ENCODE measurements at regions not wholly inside any gene's neighbourhood (a gene's known extent, or its start where the extent isn't known, plus 50 kb on each side); places are given as distances from the start of the nearest gene placed in this dataset.

DNA sequence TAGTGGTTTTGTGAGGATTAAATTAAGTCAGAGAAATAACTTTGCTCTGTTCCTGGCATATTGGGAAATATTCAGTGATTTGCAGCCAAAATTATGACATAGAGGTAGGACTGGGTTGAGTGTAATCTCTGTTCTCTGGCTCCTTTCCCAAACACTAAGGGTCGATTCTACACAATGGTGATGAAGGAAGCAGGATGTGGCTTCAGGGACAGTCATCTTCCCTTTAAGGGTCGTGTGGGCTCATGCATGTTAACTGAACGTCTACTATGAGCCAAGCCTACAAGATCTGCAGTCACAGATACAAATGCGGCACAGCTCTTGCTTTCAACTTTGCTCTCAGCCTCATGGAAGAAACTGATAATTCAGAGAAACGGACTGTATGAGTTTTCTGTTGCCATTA, 381.6 kb downstream of the VRK1 start:
- 65 to 68% methylated on average over 5 of the region's 5 CpGs for WGBS, 2 donors
- H3K27ac ChIP-seq, result no peak overlapping the region
- TF ChIP-seq, protein P1, sequence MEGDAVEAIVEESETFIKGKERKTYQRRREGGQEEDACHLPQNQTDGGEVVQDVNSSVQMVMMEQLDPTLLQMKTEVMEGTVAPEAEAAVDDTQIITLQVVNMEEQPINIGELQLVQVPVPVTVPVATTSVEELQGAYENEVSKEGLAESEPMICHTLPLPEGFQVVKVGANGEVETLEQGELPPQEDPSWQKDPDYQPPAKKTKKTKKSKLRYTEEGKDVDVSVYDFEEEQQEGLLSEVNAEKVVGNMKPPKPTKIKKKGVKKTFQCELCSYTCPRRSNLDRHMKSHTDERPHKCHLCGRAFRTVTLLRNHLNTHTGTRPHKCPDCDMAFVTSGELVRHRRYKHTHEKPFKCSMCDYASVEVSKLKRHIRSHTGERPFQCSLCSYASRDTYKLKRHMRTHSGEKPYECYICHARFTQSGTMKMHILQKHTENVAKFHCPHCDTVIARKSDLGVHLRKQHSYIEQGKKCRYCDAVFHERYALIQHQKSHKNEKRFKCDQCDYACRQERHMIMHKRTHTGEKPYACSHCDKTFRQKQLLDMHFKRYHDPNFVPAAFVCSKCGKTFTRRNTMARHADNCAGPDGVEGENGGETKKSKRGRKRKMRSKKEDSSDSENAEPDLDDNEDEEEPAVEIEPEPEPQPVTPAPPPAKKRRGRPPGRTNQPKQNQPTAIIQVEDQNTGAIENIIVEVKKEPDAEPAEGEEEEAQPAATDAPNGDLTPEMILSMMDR (IDR thresholded peaks at IDR 0.05), result no peak
- no peak for TF ChIP-seq POLR2A (IDR thresholded peaks at IDR 0.05)
- no peak for TF ChIP-seq EP300 (IDR thresholded peaks at IDR 0.05)
- H3K4me3 ChIP-seq, result no peak overlapping the region
- DNase-seq (ENCODE audit: low spot score in 2 of 2), result no peak
- no peaks in the 10 kb centered on the region for H3K36me3 ChIP-seq
- no peaks in the 10 kb centered on the region for H3K27me3 ChIP-seq
- H3K9me3 ChIP-seq, result no peaks in the 10 kb centered on the region
- H3K4me1 ChIP-seq, result no peaks in the 10 kb centered on the region

DNA sequence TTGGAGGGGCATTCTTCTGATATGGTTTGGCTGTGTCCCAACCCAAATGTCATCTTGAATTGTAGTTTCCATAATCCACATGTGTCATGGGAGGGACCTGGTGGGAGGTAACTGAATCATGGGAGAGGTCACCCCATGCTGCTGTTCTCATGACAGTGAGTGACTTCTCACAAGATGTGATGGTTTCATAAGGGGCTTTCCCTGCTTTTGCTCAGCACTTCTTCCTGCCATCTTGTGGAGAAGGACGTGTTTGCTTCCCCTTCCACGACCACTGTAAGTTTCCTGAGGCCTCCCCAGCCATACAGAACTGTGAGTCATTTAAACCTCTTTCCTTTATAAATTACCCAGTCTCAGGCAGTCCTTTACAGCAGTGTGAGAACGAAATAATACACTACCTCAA, 382.4 kb downstream of the VRK1 start:
- Histone ChIP-seq H3K27me3 (no peaks in the 10 kb centered on the region), H3K9me3 (no peaks in the 10 kb centered on the region), H3K4me3 (no peak overlapping the region), H3K36me3 (no peaks in the 10 kb centered on the region), H3K4me1 (no peaks in the 10 kb centered on the region), H3K27ac (no peak overlapping the region)
- TF ChIP-seq EP300 (IDR thresholded peaks at IDR 0.05) (no peak), POLR2A (IDR thresholded peaks at IDR 0.05) (no peak)
- TF ChIP-seq, protein P1 (IDR thresholded peaks at IDR 0.05), result no peak
- no peak for DNase-seq (ENCODE audit: low spot score in 2 of 2)
- 52 to 57% methylated on average over 3 of the region's 3 CpGs for WGBS, 2 donors

DNA sequence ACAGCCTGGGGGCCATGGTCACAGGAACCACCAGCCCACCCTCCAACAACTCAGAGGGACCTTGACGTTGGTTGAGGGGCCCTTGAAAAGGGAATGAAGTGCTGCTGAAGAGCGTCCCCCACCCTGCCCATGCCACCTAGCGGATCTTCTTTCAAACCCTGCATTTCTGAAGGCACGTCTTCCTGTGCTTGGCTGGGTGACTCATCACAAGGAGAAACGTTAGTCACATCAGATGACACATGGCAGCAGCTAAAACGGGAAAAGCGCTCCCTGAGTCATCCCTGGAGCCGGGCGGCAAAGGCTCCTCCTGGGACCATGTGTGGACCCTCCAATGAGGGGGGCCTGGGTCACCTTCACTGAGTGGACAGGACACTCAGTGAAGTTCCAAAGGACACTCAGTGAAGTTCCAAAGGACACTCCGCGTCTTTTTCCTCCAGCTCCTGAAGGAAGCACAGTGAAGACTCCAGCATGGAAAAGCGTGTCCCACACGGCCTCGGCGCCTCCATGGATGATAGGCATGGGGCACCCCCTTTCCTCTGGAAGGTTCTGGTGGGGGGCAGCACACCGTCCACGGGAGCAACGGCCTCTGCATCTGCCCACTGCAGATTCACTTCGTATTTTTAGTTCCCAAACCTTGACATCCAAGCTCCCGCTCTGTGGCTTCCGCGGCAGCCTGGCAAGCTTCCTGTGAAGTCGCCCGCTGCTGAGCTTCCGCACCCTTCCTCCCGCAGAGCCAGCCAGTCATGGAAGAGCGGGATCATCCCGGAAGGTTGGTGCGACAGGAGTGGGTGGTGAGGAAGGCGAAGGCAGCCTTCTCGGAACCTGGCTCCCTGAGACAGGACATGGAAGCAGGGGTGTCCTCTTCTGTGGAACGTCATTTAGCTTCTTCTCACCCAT, 383.4 kb downstream of the VRK1 start:
- TF ChIP-seq EP300 (IDR thresholded peaks at IDR 0.05) (no peak), POLR2A (IDR thresholded peaks at IDR 0.05) (no peak)
- TF ChIP-seq, protein P1 (IDR thresholded peaks at IDR 0.05), result no peak
- no peak for DNase-seq (ENCODE audit: low spot score in 2 of 2)
- no peaks in the 10 kb centered on the region for H3K36me3 ChIP-seq
- H3K4me3 ChIP-seq, result no peak overlapping the region
- 85 to 92% methylated on average over 32 of the region's 32 CpGs for WGBS, 2 donors
- H3K27ac ChIP-seq, result no peak overlapping the region
- no peaks in the 10 kb centered on the region for H3K9me3 ChIP-seq
- no peaks in the 10 kb centered on the region for H3K4me1 ChIP-seq
- H3K27me3 ChIP-seq, result no peaks in the 10 kb centered on the region

DNA sequence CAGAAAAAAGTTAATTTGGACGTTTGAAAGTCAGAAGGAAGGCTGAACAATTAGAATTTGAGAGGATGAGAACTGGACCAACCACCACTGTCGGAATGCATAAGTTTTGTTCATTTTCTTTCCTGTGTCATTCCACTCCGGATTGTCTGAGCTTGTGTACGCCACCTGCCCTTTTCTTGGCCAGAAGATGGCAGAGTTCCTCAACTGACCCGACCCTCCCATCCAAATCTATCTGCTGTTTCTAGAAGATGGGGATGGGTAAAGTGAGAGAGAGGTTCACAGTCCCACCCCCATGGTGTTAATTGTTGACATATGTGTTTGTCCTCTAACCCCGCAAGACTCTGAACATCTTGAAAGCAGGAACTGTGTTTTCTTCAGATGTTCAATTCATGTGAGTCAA, 388.0 kb downstream of the VRK1 start:
- peaks cover 0 to 5% (median 0%) of the 10 kb centered on the region in 4 donors for H3K9me3 ChIP-seq
- WGBS, 2 donors, result 25 to 33% methylated on average over 6 of the region's 6 CpGs
- no peaks in the 10 kb centered on the region for H3K27me3 ChIP-seq
- no peak overlapping the region for H3K4me3 ChIP-seq
- H3K4me1 ChIP-seq, result no peaks in the 10 kb centered on the region
- no peak for DNase-seq (ENCODE audit: low spot score in 2 of 2)
- no peaks in the 10 kb centered on the region for H3K36me3 ChIP-seq
- TF ChIP-seq EP300 (IDR thresholded peaks at IDR 0.05), result no peak
- TF ChIP-seq, protein P1 (IDR thresholded peaks at IDR 0.05), result no peak
- H3K27ac ChIP-seq, result no peak overlapping the region

DNA sequence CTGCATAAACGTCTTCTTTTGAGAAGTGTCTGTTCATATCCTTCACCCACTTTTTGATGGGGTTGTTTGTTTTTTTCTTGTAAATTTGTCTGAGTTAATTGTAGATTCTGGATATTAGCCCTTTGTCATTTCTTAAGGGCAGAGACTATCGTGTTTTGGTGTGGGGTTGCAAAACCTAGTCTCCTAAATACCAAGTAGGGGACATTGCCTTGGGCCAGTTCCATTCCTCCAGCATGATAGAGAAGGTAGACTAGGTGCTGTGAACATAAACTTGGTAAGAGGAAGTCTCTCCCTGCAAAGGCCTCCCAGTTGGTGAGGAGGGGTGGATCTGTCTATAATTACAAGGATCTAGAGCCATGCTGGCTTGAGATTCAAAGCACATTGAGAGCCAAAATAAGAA, 390.7 kb downstream of the VRK1 start:
- Histone ChIP-seq H3K9me3 (peaks cover 0 to 5% (median 0%) of the 10 kb centered on the region in 4 donors), H3K27me3 (no peaks in the 10 kb centered on the region), H3K27ac (no peak overlapping the region), H3K4me3 (no peak overlapping the region), H3K4me1 (no peaks in the 10 kb centered on the region), H3K36me3 (no peaks in the 10 kb centered on the region)
- DNase-seq (ENCODE audit: low spot score in 2 of 2), result no peak
- TF ChIP-seq EP300 (IDR thresholded peaks at IDR 0.05) (no peak), POLR2A (IDR thresholded peaks at IDR 0.05) (no peak)
- TF ChIP-seq, protein P1 (IDR thresholded peaks at IDR 0.05), result no peak
- 59 to 78% methylated on average over 2 of the region's 2 CpGs for WGBS, 2 donors
